ENCODE measurements at regions not wholly inside any gene's neighbourhood (a gene's known extent, or its start where the extent isn't known, plus 50 kb on each side); places are given as distances from the start of the nearest gene placed in this dataset.

DNA sequence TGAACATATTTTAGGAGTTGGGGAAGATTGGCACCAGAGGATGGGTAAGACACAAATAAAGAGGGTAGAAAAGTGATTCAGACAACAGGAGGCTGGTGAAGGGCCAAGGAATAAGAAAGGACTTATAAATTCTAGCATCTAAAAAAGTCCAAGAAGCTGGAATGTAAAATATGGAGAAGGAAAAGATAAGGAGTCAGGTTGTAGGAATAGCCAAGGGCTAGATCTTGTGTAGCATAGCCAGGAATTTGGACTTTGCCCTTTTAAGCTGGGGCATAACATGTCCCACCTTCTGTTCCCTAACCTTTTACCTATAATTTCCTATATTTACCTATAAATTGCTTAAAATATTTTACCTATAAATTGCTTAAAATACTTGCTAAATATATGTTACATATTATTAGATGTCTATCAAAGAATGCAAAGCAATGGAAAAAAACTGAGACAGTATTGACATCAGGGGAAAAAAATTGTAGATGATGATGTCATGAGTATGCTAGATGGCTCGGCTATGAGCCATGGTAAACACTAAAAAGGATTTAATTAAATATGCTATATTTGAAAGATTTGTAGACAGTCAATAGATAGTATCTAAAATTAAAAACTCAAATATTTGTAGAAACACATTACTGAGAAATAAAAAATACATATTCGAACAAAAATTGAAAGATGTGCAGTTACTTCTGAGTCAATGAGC lies 99.7 kb upstream of the PLEKHG7 start:
- Histone ChIP-seq H3K9ac (ENCODE audit: low read depth in 1 of 2, low read length in 2 of 2) (no peak overlapping the region), H3K36me3 (ENCODE audit: control insufficient read depth in 1 of 2, insufficient read depth in 2 of 2, low read length in 2 of 2) (no peaks in the 10 kb centered on the region), H3K9me3 (ENCODE audit: control insufficient read depth in 1 of 2, low read length in 2 of 2) (peaks cover 10 to 12% of the 10 kb centered on the region in 2 donors), H3K27ac (ENCODE audit: low read depth, low read length) (no peak overlapping the region), H3K4me3 (ENCODE audit: low read depth in 1 of 2, low read length in 2 of 2) (no peak overlapping the region), H3K27me3 (ENCODE audit: control insufficient read depth in 1 of 2, insufficient read depth in 2 of 2, low read length in 2 of 2) (no peaks in the 10 kb centered on the region), H3K4me1 (ENCODE audit: control insufficient read depth in 1 of 2, insufficient read depth in 2 of 2, low read length in 2 of 2) (peaks cover 0 to under 1% of the 10 kb centered on the region in 2 donors)

DNA sequence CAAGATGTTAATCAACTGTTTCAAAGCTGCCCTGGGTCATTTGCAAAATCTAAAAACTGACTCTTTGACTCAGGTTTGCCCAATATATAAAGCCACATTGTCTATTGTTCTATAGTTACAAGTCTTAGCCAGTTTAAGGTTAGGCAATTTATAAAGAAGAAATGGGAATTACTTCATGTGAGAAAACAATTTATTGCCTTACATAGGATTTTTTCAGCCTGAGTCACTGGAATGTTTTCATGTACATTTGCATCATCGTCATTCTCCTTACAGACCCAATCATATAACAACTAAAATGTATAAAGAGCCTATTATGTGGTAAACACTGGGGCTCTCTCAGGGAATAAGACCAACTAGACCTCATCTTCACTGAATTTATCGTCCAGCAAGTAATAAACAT lies 100.3 kb upstream of the PLEKHG7 start:
- Histone ChIP-seq H3K27me3 (ENCODE audit: control insufficient read depth in 1 of 2, insufficient read depth in 2 of 2, low read length in 2 of 2) (no peaks in the 10 kb centered on the region), H3K36me3 (ENCODE audit: control insufficient read depth in 1 of 2, insufficient read depth in 2 of 2, low read length in 2 of 2) (no peaks in the 10 kb centered on the region), H3K4me3 (ENCODE audit: low read depth in 1 of 2, low read length in 2 of 2) (no peak overlapping the region), H3K9me3 (ENCODE audit: control insufficient read depth in 1 of 2, low read length in 2 of 2) (peaks cover 10 to 12% of the 10 kb centered on the region in 2 donors), H3K4me1 (ENCODE audit: control insufficient read depth in 1 of 2, insufficient read depth in 2 of 2, low read length in 2 of 2) (no peaks in the 10 kb centered on the region), H3K27ac (ENCODE audit: low read depth, low read length) (no peak overlapping the region), H3K9ac (ENCODE audit: low read depth in 1 of 2, low read length in 2 of 2) (no peak overlapping the region)

DNA sequence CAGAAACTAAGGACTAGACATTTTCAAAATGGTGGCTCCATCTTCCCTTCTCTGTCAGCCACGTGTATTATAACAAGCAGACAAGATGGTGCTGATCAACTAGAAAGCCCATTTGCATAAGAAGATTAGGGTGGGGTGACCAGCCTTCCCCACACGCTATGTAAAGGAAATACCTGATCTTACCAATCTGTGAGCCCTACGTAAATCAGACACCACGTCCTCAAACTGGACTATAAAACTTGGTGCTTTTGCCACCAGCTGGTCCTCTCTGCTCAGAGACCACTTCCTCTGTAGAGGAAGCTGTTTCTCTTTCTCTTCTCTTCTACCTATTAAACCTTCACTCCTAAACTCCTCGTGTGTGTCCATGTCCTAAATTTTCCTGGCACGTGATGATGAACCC lies 101.1 kb upstream of the PLEKHG7 start:
- Histone ChIP-seq H3K27ac (ENCODE audit: low read depth, low read length) (no peak overlapping the region), H3K4me1 (ENCODE audit: control insufficient read depth in 1 of 2, insufficient read depth in 2 of 2, low read length in 2 of 2) (no peaks in the 10 kb centered on the region), H3K4me3 (ENCODE audit: low read depth in 1 of 2, low read length in 2 of 2) (no peak overlapping the region)

DNA sequence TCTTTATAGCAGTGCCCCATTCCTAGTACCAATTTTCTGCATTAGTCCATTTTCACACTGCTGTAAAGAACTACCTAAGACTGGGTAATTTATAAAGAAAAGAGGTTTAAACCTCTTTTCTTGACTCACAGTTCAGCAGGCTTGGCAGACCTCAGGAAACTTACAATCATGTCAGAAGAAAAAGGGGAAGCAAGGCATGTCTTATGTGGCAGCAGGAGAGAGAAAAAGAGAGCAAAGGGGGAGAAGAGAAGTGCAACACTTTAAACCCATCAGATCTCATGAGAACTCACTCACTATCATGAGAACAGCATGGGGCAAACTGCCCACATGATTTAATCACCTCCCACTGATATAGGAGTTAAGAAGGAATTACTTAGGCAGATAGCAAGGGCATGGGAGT lies 101.6 kb upstream of the PLEKHG7 start:
- Histone ChIP-seq H3K4me1 (ENCODE audit: control insufficient read depth in 1 of 2, insufficient read depth in 2 of 2, low read length in 2 of 2) (no peaks in the 10 kb centered on the region), H3K27ac (ENCODE audit: low read depth, low read length) (no peak overlapping the region), H3K4me3 (ENCODE audit: low read depth in 1 of 2, low read length in 2 of 2) (no peak overlapping the region), H3K9ac (ENCODE audit: low read depth in 1 of 2, low read length in 2 of 2) (no peak overlapping the region), H3K27me3 (ENCODE audit: control insufficient read depth in 1 of 2, insufficient read depth in 2 of 2, low read length in 2 of 2) (no peaks in the 10 kb centered on the region), H3K9me3 (ENCODE audit: control insufficient read depth in 1 of 2, low read length in 2 of 2) (peaks cover 10 to 12% of the 10 kb centered on the region in 2 donors), H3K36me3 (ENCODE audit: control insufficient read depth in 1 of 2, insufficient read depth in 2 of 2, low read length in 2 of 2) (no peaks in the 10 kb centered on the region)

More for the DNA sequence above, 101.1 kb upstream of the PLEKHG7 start:
- Histone ChIP-seq H3K36me3 (ENCODE audit: control insufficient read depth in 1 of 2, insufficient read depth in 2 of 2, low read length in 2 of 2) (no peaks in the 10 kb centered on the region), H3K27me3 (ENCODE audit: control insufficient read depth in 1 of 2, insufficient read depth in 2 of 2, low read length in 2 of 2) (no peaks in the 10 kb centered on the region), H3K9ac (ENCODE audit: low read depth in 1 of 2, low read length in 2 of 2) (no peak overlapping the region), H3K9me3 (ENCODE audit: control insufficient read depth in 1 of 2, low read length in 2 of 2) (peaks cover 10 to 12% of the 10 kb centered on the region in 2 donors)

DNA sequence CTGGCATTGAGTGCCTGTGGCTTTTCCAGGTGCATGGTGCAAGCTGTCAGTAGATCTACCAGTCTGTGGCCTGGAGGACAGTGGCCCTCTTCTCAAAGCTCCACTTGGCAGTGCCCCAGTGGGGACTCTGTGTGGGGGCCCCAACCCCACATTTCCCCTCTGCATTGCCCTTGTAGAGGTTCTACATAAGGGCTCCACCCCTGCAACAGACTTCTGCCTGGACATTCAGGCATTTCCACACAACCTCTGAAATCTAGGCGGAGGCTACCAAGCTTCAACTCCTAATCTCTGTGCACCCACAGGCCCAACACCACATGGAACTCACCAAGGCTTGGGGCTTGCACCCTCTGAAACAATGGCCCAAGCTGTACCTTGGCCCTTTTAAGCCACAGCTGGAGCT lies 102.7 kb upstream of the PLEKHG7 start:
- Histone ChIP-seq H3K9me3 (ENCODE audit: control insufficient read depth in 1 of 2, low read length in 2 of 2) (peaks cover 10 to 12% of the 10 kb centered on the region in 2 donors), H3K9ac (ENCODE audit: low read depth in 1 of 2, low read length in 2 of 2) (no peak overlapping the region), H3K4me1 (ENCODE audit: control insufficient read depth in 1 of 2, insufficient read depth in 2 of 2, low read length in 2 of 2) (no peaks in the 10 kb centered on the region), H3K36me3 (ENCODE audit: control insufficient read depth in 1 of 2, insufficient read depth in 2 of 2, low read length in 2 of 2) (no peaks in the 10 kb centered on the region), H3K4me3 (ENCODE audit: low read depth in 1 of 2, low read length in 2 of 2) (no peak overlapping the region), H3K27ac (ENCODE audit: low read depth, low read length) (no peak overlapping the region), H3K27me3 (ENCODE audit: control insufficient read depth in 1 of 2, insufficient read depth in 2 of 2, low read length in 2 of 2) (no peaks in the 10 kb centered on the region)

DNA sequence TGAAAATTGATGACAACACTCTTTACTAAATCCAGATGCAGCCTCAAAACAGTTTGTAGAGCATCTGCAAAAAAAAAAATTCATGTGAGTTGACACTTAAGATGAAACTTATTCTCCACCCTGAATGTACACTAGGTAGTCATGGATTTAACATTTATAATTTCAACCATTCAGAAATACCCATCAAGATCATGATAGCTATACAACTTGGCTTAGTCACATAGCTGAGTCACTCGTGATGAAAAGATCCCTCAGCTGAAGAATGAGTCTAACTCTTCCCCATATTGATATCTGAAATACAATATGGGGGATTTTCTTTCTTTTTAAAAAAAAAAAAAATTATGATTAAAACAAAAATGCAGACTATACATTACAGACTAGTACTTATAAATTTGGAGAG lies 104.8 kb upstream of the PLEKHG7 start:
- Histone ChIP-seq H3K9ac (ENCODE audit: low read depth in 1 of 2, low read length in 2 of 2) (no peak overlapping the region), H3K27me3 (ENCODE audit: control insufficient read depth in 1 of 2, insufficient read depth in 2 of 2, low read length in 2 of 2) (no peaks in the 10 kb centered on the region), H3K4me1 (ENCODE audit: control insufficient read depth in 1 of 2, insufficient read depth in 2 of 2, low read length in 2 of 2) (peaks cover 0 to 11% of the 10 kb centered on the region in 2 donors), H3K9me3 (ENCODE audit: control insufficient read depth in 1 of 2, low read length in 2 of 2) (peaks cover 10 to 12% of the 10 kb centered on the region in 2 donors), H3K4me3 (ENCODE audit: low read depth in 1 of 2, low read length in 2 of 2) (no peak overlapping the region), H3K27ac (ENCODE audit: low read depth, low read length) (no peak overlapping the region), H3K36me3 (ENCODE audit: control insufficient read depth in 1 of 2, insufficient read depth in 2 of 2, low read length in 2 of 2) (no peaks in the 10 kb centered on the region)

DNA sequence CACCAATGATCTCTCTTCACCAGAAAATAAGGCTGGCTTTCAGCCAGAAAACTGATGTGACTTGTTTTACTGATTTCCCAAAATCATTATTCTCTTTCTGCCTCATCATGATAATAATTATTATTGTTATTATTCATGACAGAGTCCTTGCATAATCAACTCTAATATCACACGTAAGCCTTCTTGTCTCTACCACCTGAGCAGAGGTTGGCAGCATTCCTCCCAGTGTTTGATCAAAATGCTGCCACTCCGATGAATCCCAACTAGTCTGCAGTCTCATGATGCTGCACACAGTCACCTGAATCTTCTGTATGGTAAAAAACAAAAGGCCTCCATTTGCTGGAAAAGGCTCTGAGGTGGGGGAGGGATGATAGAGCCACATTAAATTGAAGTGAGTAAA lies 105.7 kb upstream of the PLEKHG7 start:
- H3K36me3 ChIP-seq (ENCODE audit: control insufficient read depth in 1 of 2, insufficient read depth in 2 of 2, low read length in 2 of 2) = no peaks in the 10 kb centered on the region
- H3K27me3 ChIP-seq (ENCODE audit: control insufficient read depth in 1 of 2, insufficient read depth in 2 of 2, low read length in 2 of 2) = no peaks in the 10 kb centered on the region
- H3K9ac ChIP-seq (ENCODE audit: low read depth in 1 of 2, low read length in 2 of 2) = no peak overlapping the region
- peaks cover 10 to 12% of the 10 kb centered on the region in 2 donors for H3K9me3 ChIP-seq (ENCODE audit: control insufficient read depth in 1 of 2, low read length in 2 of 2)
- no peak overlapping the region for H3K27ac ChIP-seq (ENCODE audit: low read depth, low read length)
- no peak overlapping the region for H3K4me3 ChIP-seq (ENCODE audit: low read depth in 1 of 2, low read length in 2 of 2)
- H3K4me1 ChIP-seq (ENCODE audit: control insufficient read depth in 1 of 2, insufficient read depth in 2 of 2, low read length in 2 of 2) = peaks cover 0 to 11% of the 10 kb centered on the region in 2 donors

DNA sequence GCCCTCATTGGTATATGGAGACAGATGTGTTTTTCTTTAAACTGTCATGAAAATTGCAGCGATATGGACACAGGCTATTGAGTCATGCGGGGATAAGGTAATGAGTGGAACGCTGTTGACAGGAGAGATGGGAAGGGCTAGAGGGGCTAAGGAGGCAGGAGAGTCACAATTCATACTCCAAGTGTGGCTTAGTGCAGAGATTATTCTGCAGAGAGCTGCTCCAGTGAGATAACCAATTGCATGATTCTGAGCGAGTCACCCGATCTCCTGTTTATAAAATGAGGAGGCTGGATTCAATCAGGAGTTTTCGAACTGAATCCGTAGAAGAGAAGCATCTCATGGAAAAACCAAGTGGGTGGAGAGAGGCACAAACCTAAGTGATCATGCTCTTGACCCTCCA lies 106.4 kb upstream of the PLEKHG7 start:
- Histone ChIP-seq H3K4me1 (ENCODE audit: control insufficient read depth in 1 of 2, insufficient read depth in 2 of 2, low read length in 2 of 2) (peaks cover 0 to 11% of the 10 kb centered on the region in 2 donors), H3K9ac (ENCODE audit: low read depth in 1 of 2, low read length in 2 of 2) (no peak overlapping the region), H3K27me3 (ENCODE audit: control insufficient read depth in 1 of 2, insufficient read depth in 2 of 2, low read length in 2 of 2) (no peaks in the 10 kb centered on the region), H3K4me3 (ENCODE audit: low read depth in 1 of 2, low read length in 2 of 2) (no peak overlapping the region), H3K9me3 (ENCODE audit: control insufficient read depth in 1 of 2, low read length in 2 of 2) (peaks cover 10 to 12% of the 10 kb centered on the region in 2 donors), H3K36me3 (ENCODE audit: control insufficient read depth in 1 of 2, insufficient read depth in 2 of 2, low read length in 2 of 2) (no peaks in the 10 kb centered on the region), H3K27ac (ENCODE audit: low read depth, low read length) (no peak overlapping the region)

DNA sequence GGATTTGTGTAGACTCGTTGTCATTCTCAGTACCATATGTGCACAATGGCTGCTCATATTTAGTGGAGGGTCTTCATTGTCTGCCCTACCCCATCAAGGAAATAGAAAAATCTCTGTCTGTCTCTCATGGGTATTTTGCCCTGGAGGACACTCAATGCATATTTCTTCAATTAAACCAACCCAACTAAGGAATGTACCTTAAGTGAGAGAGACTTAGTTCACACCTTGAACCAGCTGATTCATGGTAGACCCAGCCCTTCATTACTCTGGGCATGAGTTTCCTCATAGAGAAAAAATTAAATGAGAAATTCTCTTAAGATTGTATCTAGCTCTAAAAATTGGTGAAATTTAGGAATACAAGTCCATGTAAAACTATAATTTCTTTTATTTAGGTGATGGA lies 107.1 kb upstream of the PLEKHG7 start:
- Histone ChIP-seq H3K9ac (ENCODE audit: low read depth in 1 of 2, low read length in 2 of 2) (no peak overlapping the region), H3K36me3 (ENCODE audit: control insufficient read depth in 1 of 2, insufficient read depth in 2 of 2, low read length in 2 of 2) (no peaks in the 10 kb centered on the region), H3K27me3 (ENCODE audit: control insufficient read depth in 1 of 2, insufficient read depth in 2 of 2, low read length in 2 of 2) (no peaks in the 10 kb centered on the region), H3K9me3 (ENCODE audit: control insufficient read depth in 1 of 2, low read length in 2 of 2) (peaks cover 10% of the 10 kb centered on the region in 2 donors), H3K4me3 (ENCODE audit: low read depth in 1 of 2, low read length in 2 of 2) (no peak overlapping the region), H3K4me1 (ENCODE audit: control insufficient read depth in 1 of 2, insufficient read depth in 2 of 2, low read length in 2 of 2) (peaks cover 0 to 11% of the 10 kb centered on the region in 2 donors), H3K27ac (ENCODE audit: low read depth, low read length) (no peak overlapping the region)

DNA sequence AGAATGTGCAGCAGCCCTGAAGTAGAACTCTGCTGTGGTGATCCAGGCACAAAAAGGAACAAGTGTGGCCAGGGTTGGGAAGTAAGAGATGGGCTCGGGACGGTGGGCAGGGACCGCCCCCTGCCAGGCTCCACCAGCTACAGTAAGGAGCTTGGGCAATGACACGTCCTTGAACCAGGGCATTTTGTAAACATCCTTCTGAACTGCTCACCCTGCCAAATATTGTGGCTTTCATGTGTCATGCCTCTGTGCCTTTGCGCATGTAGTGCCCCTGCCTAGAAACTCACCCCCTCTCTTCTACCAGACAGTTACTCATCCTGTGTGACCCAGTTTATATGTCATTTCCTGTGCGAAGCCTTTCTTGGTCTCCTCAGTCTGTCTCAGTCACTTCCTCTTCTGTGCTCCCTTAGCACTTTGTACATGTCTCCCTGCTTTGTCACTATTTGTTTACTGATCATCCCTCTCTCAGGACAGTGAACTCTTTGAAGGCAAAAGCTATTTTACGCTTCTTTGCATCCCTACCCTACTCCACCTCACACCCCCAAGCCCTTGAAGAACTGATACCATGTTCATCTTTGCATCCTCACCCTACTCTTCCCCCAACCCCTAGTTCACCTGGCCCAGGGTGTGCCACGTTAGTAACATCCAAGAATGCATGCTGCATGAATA lies 108.9 kb upstream of the PLEKHG7 start:
- no peaks in the 10 kb centered on the region for H3K27me3 ChIP-seq (ENCODE audit: control insufficient read depth in 1 of 2, insufficient read depth in 2 of 2, low read length in 2 of 2)

More for the DNA sequence above, 108.9 kb upstream of the PLEKHG7 start:
- H3K4me3 ChIP-seq (ENCODE audit: low read depth in 1 of 2, low read length in 2 of 2) = peak overlapping the region in 1 of 2 donors; percentile 11
- H3K27ac ChIP-seq (ENCODE audit: low read depth, low read length) = peak overlapping the region; percentile 26
- H3K9me3 ChIP-seq (ENCODE audit: control insufficient read depth in 1 of 2, low read length in 2 of 2) = no peaks in the 10 kb centered on the region
- peaks cover 0 to 11% of the 10 kb centered on the region in 2 donors for H3K4me1 ChIP-seq (ENCODE audit: control insufficient read depth in 1 of 2, insufficient read depth in 2 of 2, low read length in 2 of 2)
- peak overlapping the region in 1 of 2 donors; percentile 30 for H3K9ac ChIP-seq (ENCODE audit: low read depth in 1 of 2, low read length in 2 of 2)
- no peaks in the 10 kb centered on the region for H3K36me3 ChIP-seq (ENCODE audit: control insufficient read depth in 1 of 2, insufficient read depth in 2 of 2, low read length in 2 of 2)

All from duodenal mucosa (tissue), 2 donors.